Astrocyte of the hippocampus (primary cell): ENCODE measurements at regions not wholly inside any gene's neighbourhood (a gene's known extent, or its start where the extent isn't known, plus 50 kb on each side); places are given as distances from the start of the nearest gene placed in this dataset.

Experiments
- DNase-seq: peaks from one replicate; pipeline ENCODE4 v3.0.0; 2011; ENCODE audit warnings: low read depth, low spot score

DNA sequence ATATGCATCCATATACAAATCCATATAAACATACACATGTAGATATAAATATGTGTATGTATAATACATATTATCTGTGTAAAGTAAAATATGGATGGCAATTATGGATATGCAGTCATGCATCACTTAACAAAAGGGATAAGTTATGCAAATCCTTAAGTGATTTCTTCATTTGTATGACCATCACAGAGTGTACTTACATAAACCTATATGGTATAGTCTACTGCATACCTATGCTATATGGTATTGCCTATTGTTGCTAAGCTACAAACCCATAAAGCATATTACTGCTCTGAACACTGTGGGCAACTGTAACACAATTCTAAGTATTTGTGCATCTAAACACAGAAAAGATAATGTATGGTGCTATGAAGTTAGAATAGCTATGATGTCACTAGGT lies 227.2 kb downstream of the SLC6A15 start:
- no peak for DNase-seq

DNA sequence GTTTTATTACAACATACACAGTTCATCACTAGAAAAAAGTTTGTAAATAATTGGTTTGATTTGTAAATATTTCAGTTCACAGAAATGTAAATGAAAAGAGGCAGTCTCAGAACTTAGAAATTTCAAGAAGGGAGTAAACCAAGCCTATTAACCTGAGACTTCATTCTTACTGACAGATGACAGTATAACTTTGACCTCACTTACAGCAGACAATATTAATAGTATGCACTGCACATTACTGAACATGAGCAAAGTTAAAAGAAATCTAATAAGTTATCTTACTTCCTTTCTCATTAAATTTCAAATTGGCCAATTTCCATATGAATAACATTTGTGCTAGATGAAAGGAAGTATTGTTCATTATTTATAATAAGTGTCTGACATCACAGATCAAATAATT lies 235.8 kb downstream of the SLC6A15 start:
- DNase-seq, result no peak

DNA sequence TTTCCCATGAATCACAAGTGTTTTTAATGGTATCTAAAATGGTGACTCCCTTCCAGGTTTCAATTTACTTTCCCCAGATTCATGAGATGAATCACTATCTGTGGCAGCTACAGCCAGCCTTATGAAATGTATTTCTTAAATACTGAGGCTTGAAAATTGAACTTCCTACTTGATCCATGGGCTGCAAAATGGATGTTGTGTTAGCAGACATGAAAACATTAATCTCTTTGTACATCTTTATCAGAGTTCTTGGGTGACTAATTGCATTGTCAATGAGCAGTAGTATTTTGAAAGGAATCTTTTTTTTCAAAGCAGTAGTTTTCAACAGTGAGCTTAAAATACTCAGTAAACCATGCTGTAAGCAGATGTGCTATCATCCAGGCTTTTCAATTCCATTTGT lies 250.8 kb downstream of the SLC6A15 start:
- peak; percentile 9 for DNase-seq

DNA sequence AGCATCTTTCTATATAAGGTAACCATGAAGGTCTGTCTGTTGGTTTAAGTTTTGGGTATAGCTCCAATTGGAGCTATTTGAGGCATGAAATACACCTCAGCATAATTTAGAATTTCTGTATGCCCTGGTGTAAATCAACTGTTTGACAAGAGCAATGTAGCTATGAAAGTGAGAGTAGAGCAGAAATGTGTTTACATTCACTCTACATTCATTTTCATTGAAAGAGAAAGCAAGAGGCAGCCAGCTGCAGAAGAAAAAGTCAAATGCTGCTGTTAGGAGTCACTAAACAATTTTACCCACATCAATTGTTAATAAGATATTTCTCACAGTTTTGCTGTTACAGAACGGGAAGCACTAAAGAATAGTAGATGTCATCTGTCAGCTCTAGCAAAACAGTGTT lies 252.5 kb downstream of the SLC6A15 start:
- no peak for DNase-seq

DNA sequence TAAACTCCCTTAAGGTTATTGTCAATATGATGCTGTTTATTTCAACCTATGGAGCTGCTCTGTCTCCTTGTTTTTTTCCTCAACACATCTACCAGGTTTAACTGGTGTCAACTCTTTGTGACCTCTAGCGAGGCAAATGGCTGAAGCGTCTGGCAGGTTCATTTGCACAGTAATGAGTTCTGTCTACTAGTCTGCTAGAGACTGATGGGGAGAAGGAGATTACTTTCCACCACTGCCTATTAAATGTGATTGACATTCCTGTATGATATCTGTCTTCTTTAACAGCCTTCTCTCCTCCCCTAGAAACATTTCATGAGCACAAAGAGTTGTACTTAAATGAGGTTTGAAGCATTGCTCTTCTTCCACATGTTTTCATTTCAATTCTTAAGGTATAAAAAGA lies 253.7 kb downstream of the SLC6A15 start:
- DNase-seq, result no peak

DNA sequence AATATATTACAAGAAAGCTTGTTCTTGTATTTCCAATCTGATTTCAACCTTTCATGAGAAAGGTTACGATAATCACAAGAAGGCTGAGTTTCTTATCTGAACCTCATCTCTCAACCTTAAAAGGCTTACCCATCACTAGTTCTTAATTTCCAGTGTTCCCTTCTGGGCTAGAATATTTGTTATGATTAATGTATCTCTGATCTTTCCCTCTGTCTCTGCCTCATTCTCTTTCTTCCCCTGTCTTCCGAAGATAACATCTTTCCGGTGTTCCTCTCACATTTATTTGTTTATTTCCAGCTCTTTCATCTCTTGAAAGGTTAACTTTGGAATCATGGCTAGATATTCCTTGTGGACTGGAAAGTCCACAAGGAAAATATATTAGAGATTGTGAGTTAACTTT lies 255.9 kb downstream of the SLC6A15 start:
- DNase-seq, result no peak

DNA sequence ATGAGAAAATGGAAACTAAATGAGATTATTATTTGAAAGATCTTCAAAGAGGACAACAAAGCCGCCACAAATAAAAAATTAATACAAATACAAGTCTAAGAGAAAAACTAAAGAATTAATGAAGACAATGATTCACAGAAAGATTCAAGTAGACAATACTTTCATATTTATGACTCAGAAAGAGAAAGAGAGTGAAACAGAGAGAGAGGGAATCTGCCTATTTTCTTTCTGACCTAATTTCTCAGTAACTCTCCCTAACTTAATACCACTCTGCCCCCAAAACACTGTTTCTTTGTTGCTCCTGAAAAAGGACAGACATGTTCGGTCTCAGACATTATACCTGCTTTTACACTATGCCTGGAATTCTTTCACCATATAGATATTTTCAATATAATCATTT lies 259.1 kb downstream of the SLC6A15 start:
- DNase-seq, result no peak

DNA sequence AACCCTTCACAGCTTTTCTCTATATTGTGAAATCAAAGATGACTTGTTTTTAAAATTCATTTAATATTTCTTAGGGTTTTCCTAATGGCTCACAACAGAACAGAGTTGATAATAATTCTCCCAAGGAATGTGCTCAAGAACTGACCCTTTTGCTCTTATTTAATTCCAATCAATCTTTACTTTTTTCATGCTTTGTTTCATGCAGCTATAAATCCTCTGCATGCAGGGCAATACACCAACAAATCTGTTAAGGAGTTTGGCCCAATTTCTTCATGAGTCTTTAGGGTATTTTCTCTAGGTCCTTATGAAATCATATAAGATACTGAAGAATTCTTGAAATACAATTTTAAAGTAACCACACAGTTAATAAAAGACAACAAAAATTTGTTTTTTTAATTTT lies 264.2 kb downstream of the SLC6A15 start:
- DNase-seq, result no peak

DNA sequence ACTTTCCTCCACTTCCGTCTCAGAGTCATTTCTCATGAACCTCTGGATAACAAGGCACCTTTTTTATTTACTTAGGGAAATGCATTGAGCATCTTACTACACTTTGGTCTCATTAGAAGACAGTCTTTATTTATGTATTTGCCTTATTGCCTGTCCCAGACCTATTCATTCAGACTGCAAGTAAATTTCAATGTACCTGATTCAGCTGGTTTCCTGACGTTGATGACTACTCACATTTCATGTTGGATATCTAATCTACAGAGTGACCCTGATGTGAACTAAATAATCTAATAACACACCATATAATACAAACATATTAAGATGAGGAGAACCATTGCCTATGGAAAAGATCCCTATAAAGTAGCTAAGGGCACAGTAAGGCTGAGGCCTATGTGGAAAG lies 267.7 kb downstream of the SLC6A15 start:
- no peak for DNase-seq

DNA sequence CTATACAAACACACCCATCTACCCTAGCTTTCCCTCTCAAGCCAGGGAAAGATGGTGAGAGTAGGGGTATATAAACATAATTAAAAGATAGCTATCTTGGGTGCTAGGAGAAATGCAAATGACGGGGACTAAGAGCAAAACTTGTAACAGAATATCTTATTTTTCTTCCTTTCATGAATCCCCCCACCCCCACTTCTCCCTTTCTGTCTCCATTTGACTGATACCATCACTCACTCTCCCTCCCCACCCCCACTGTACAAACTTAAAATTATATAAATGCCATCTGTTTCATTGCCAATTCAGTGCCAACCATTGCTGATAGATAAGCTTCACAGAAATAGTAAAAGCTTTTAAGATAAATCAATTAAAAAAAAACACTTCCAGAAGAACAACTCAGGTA lies 268.6 kb downstream of the SLC6A15 start:
- DNase-seq, result no peak

DNA sequence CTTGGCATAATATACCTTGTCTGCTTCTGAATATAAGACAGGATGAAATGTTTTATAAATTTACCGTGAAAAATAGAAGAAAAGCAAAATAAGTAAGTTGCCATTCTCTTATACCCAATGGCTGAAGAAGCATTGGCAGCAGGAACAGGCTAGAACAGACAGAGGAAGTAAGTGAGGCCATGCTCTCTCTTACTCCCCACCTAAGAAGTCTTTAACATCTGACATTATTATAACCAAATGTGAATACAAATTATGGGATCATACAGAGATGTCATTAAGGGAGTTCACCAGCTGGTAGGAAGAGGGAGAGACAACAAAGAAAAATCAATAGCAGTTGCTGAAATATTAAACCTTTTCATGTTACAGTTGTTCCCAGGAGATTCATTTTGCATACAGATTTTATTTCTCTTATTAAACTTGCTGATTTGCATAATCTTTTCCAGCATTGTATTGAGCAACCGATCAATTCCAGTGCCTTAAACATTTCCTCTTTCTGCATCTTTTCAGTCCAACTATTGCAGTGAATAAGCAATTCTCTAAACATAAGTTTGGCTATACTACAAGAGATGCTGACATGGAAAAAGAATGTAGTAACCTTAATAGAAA lies 270.6 kb downstream of the SLC6A15 start:
- DNase-seq, result no peak

DNA sequence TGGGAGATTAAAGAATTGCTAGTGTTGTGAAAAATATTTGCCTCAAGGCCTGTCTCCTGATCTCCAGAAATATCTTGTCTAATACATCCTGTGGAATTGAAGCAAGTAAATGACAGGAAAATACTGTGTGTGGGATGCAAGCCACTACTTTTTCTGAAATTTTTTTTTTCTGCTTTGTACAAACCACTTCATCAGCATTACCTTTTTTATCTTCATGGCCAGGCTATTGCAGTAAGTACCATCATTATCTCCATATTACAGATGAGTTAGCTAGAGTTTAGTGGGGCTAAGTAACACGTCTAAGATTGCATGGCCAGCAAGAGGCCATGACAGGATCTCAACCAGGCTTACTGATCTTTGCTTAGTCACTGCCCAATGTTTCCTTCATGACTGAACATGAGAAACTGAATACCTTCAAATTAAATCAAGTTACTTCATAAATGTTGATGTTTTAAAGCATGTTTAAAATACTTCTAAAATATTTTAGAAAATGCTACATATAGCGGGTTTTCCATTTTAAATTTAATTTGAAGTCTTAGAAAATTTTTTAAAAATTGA lies 273.7 kb downstream of the SLC6A15 start:
- DNase-seq, result peak; percentile 18

DNA sequence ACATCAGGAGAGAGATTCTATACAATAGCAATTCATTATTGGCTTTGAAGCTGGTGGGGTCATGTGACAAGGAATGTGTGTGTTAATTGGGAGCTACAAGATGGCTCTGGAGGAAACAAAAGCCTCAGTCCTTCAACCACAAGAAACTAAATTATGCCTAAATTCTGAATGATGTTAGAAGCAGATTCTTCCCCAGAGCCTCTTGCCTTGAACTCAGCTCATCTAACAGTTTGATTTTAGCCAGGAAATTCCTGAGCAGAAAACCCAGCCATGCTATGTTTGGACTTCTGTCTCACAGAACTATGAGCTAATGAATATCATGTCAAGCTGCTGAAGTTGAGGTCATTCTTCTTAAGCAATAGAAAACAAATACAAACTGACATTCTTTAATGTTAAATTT lies 274.7 kb downstream of the SLC6A15 start:
- peak; percentile 74 for DNase-seq

DNA sequence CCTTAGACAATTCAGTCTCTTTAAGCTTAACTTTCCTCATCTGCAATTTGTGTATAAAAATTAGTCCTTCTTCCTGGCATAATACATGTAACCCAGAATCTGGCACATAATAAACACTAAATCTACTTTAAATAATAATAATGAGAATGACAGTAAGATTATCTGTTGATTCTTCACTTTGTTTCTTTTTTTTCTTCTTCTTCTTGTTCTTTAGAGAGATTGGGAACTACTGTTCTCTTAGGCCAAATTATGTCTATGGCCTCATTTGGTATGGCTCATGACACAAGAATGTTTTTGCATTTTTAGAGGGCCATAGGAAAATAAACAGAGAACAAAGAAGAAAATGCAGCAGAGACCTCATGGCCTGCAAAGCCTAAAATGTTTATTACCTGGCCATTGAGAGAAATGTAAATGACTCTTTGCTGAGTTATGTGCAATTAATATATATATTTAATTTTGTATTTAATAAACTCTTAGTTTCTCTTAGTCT lies 275.8 kb downstream of the SLC6A15 start:
- DNase-seq, result peak; percentile 77

DNA sequence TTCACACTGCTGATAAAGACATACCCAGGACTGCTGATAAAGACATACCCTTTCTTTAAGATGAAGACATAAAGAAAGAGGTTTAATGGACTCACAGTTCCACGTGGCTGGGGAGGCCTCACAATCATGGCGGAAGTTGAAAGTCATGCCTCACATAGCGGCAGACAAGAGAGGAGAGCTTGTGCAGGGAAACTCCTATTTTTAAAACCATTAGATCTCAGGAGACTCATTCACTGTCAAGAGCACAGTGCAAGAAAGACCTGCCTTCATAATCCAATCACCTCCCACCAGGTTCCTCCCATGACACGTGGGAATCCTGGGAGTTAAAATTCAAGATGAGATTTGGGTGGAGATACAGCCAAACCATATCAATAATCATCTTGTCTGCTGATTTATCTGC lies 278.1 kb downstream of the SLC6A15 start:
- no peak for DNase-seq

DNA sequence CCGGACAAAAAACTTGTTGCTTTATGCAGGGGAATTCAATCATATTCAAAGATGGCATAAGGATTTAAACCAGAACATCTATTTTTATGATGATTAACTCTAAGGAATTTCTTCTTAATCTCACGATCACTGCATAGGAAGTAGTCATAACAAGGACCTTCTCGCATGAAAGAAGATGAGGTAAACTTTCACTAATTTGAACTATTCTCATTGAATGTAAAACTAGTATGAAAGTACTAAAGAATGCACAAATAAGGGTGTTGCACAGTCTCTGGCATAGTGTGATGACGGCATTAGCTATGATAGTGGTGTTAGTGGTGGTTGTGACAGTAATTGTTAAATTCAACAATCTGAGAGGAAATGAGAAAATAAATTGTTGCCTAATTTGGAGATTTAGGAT lies 280.0 kb downstream of the SLC6A15 start:
- DNase-seq, result peak; percentile 39

DNA sequence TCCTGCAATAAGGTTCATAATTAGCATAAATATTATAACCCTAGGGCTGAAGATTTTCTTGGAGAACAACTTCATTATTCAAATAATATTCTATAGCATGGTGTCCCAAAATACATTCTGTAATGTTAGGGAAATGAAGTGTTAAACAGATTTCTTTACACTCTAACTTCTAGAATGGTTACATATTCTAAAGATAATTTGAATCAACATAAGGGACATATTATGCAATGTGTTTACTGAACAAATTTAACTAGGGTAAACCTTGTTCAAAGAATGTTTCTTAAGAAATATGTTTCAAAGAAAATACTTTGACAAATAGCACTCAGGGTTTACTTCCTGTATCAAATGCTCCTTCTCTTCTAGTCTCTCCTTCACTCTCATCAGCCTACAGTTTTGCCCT lies 281.6 kb downstream of the SLC6A15 start:
- DNase-seq, result no peak

DNA sequence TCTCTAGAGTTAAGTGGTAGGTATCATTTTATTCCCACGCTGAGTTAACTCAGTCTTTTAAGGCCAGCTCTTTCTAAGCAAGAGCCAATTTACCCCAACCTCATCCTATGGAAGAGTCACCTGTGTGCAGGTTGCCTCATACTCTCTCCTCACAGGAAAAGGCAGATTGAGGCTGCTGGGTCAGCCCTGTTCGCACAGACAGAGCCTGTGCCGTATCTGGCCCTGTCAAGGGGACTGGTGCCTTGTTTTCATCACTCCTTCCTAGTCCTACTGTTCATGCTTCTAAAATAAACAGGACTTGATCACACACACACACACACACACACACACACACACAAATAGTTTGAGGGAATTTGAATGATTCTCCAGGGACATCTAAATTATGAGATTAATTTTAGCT lies 285.0 kb downstream of the SLC6A15 start:
- DNase-seq, result no peak

DNA sequence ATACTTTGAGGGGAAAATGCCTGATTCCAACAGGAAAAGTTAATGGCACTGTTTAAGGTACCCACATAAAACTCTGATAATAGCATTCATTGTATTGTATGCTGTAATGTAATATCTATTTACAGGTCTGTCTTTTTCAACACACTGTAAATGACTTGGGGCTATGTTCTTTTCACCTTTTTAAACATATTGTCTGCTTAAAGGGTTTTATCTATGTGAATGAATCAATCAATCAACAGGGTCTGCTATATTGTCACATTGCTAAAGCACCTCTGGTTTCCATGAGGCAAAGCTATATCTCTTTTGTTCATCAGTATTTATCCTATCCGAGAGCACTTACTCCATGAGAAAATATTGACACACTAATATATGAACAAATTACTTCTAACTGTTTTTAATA lies 288.0 kb downstream of the SLC6A15 start:
- no peak for DNase-seq

DNA sequence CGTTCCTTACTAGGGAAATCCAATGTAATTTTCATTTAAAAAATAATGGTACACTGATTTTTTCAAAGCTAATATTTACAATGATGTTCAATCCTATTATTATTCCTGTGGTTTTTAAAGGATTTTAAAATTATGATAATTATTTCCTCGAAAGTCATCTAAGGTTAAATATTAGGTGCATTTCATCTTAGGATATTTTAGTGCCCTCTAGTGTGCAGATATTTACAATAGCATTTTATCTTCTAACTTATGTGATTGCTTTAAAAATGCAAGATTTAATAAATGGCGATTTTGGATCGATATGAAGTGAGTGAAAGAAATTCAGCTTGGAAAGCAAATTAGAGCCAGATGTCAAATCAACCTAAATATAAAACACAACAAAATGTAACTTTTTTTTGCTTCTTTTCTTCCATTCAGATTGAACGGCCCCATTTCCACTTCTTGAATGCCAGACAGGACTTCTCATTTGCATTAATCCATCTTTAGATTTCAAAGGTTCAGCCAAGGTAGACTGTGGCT lies 293.5 kb downstream of the SLC6A15 start:
- no peak for DNase-seq

DNA sequence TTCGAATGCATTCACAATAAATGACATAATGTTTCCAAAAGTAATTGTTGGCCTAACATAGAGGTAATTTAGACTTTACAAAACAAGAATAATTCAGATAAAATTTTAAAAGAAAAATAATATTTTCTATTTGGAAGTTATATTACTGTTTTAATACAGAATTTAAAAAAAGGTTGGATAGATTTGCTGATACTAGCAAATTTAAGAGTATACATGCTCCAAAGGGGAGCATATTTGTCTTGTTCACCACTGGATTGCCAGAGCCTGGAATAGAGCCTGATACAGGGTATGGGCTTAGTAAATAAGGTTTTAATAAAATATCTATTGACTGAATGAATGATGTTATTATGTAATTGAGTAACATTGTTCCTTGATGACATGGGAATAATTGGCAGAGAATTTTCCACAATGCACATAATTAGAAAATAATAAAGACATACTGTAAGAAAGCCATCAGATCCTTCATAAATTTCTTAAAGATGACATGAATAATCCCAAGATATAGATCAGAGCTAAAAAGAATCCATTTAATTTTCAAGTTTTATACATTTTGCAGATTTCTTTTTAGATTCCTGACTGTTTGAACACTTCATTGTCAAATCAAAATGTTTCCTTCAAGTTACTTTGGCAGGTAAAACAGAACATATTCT lies 305.3 kb downstream of the SLC6A15 start:
- no peak for DNase-seq

DNA sequence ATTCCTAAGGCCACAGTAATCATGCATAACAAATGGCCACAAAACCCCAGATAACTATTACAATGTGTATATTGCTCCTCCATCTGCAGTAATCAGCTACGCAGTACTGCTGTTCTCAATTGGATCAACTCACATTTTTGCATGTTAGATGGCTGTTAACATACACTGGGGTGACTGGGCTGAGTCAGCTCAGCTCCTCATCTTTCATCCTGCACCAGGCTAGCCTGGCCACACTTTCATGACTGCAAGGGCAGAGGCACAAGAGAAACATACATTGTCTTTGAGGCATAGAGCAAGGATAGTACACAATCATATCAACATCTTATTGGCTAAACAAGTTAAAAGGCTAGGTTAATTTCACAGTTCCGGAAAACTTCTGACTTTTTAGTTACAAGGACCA lies 306.6 kb downstream of the SLC6A15 start:
- DNase-seq, result no peak

DNA sequence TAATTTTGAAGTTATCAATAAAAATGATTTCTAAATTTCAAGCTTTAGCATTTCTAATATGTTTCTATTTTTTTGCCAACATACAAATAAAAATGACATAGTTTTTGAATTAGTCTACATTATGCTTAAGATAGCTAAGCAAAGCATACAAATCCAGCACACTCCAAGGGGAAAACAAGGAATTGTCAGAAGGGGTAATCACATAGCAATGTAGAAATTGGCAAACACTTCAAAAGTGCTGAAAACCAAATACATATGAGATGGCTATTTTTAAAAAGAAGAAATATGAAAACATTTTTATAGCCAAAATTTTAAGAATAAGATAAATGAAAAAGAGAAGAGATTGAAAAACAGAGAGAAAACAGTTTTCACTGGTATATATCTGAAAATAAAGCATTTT lies 308.0 kb downstream of the SLC6A15 start:
- DNase-seq, result no peak
